ENCODE measurements at regions not wholly inside any gene's neighbourhood (a gene's known extent, or its start where the extent isn't known, plus 50 kb on each side); places are given as distances from the start of the nearest gene placed in this dataset.

DNA sequence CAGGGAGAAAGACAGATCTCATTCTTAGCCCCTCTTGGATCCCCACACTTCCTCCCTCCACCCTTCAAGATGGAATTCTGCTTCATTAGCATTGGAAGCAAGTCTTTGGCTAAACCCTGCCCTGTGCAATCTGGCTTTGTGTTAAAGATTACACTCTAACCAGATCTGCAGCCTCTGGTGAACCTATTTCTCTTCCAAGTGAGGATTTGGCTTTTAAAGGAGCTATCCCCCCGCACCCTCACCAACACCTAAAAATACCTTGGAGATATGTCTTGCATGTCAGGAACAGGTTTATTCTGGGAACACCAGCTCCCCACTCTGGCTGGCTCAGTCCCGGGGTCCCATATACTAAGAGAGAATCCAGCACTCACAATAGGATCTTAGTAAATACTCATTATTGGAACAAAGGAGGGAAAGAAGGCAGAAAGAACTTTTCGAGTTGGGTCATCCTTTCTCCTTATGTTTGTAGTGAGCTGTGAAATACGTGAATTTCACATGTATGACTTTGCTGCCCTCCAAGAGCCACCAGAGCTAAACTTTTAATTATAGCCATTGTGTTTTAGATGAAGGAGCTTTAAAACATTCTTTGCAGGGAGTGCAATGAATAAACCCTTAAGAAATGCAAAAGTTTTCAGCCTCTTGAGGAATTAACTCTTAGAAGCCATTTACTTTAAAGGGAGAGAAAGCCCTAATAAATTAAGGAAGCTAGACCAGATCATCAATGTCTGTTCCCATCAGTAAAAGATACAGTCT is 53.7 kb upstream of the HRH2 start:
- H3K27ac ChIP-seq = no peak overlapping the region
- H3K36me3 ChIP-seq = no peaks in the 10 kb centered on the region
- intact Hi-C loops (cut with DNase I; ENCODE audit: low total_unique reads) (no loop called here), in situ Hi-C loops (cut with MboI; ENCODE audit: low sequenced_read_pairs in 4 of 4) (no loop called here)
- no peak for DNase-seq
- TF ChIP-seq, protein P1, sequence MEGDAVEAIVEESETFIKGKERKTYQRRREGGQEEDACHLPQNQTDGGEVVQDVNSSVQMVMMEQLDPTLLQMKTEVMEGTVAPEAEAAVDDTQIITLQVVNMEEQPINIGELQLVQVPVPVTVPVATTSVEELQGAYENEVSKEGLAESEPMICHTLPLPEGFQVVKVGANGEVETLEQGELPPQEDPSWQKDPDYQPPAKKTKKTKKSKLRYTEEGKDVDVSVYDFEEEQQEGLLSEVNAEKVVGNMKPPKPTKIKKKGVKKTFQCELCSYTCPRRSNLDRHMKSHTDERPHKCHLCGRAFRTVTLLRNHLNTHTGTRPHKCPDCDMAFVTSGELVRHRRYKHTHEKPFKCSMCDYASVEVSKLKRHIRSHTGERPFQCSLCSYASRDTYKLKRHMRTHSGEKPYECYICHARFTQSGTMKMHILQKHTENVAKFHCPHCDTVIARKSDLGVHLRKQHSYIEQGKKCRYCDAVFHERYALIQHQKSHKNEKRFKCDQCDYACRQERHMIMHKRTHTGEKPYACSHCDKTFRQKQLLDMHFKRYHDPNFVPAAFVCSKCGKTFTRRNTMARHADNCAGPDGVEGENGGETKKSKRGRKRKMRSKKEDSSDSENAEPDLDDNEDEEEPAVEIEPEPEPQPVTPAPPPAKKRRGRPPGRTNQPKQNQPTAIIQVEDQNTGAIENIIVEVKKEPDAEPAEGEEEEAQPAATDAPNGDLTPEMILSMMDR (IDR thresholded peaks at IDR 0.05 in 4 of 5, conservative IDR thresholded peaks at IDR 0.05 in 1 of 5) = no peak
- TF ChIP-seq POLR2A (IDR thresholded peaks at IDR 0.05) = no peak
- H3K4me1 ChIP-seq = no peaks in the 10 kb centered on the region
- no peaks in the 10 kb centered on the region for H3K27me3 ChIP-seq
- ATAC-seq = no peak
- no peak overlapping the region for H3K4me3 ChIP-seq
- no peaks in the 10 kb centered on the region for H3K9me3 ChIP-seq

DNA sequence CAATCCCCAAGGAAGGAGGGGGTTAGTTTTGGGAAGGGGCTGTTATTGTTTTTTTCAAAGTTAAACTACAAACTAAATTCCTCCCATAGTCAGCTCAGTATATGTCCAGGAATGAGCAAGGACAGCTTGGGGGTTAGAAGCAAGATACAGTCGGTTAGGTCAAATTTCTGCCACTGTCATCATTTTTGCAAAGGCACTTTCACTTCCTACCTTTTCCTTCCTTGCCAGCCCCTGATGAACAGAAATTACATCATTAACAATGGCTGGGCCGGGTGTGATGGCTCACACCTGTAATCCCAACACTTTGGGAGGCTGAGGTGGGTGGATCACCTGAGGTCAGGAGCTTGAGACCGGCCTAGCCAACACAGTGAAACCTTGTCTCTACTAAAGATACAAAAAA is 51.5 kb upstream of the HRH2 start:
- in situ Hi-C loops (cut with MboI; ENCODE audit: low sequenced_read_pairs in 4 of 4) (no loop called here), intact Hi-C loops (cut with DNase I; ENCODE audit: low total_unique reads) (no loop called here)
- DNase-seq = no peak
- H3K27me3 ChIP-seq = no peaks in the 10 kb centered on the region
- no peak for ATAC-seq
- TF ChIP-seq POLR2A (IDR thresholded peaks at IDR 0.05) = no peak
- TF ChIP-seq, protein P1 (IDR thresholded peaks at IDR 0.05 in 4 of 5, conservative IDR thresholded peaks at IDR 0.05 in 1 of 5) = no peak
- H3K4me1 ChIP-seq = no peaks in the 10 kb centered on the region
- H3K27ac ChIP-seq = no peak overlapping the region
- H3K9me3 ChIP-seq = no peaks in the 10 kb centered on the region
- no peaks in the 10 kb centered on the region for H3K36me3 ChIP-seq
- H3K4me3 ChIP-seq = no peak overlapping the region
